Osteocyte (in vitro differentiated cells): ENCODE measurements at regions not wholly inside any gene's neighbourhood (a gene's known extent, or its start where the extent isn't known, plus 50 kb on each side); places are given as distances from the start of the nearest gene placed in this dataset.
"Not testable (repeated sequence)": the region's sequence is repeated elsewhere in the genome, so short reads cannot be mapped to it uniquely, and the experiment has no call there.

Experiments used
- DNase-seq: peaks from one replicate; pipeline ENCODE4 v3.0.0; 2021; ENCODE audit warnings: mixed read lengths; ENCODE audit not compliant: unreplicated experiment; ENCODE audit errors: extremely low spot score
- H3K27ac Mint-ChIP-seq: one replicate; pipeline ENCODE4 v1.8.0; 2021; ENCODE audit warnings: mild to moderate bottlenecking, mixed read lengths; ENCODE audit not compliant: unreplicated experiment
- H3K27me3 Mint-ChIP-seq: one replicate; pipeline ENCODE4 v1.8.0; 2021; ENCODE audit warnings: mixed read lengths; ENCODE audit not compliant: unreplicated experiment
- H3K36me3 Mint-ChIP-seq: one replicate; pipeline ENCODE4 v1.8.0; 2021; ENCODE audit warnings: mixed read lengths; ENCODE audit not compliant: unreplicated experiment
- H3K4me1 Mint-ChIP-seq: one replicate; pipeline ENCODE4 v1.8.0; 2021; ENCODE audit warnings: mixed read lengths; ENCODE audit not compliant: unreplicated experiment
- H3K4me3 Mint-ChIP-seq: one replicate; pipeline ENCODE4 v1.8.0; 2021; ENCODE audit warnings: mild to moderate bottlenecking, moderate library complexity, mixed read lengths; ENCODE audit not compliant: unreplicated experiment
- H3K9me3 Mint-ChIP-seq: one replicate; pipeline ENCODE4 v1.8.0; 2021; ENCODE audit warnings: mixed read lengths; ENCODE audit not compliant: unreplicated experiment
- CTCF ChIP-seq: fragments of 200-600 bp; sonication (generic); IDR thresholded peaks from 2 replicates; pipeline ENCODE4 v1.5.0; 2021; ENCODE audit warnings: antibody characterized with exemption, mild to moderate bottlenecking, moderate library complexity

DNA sequence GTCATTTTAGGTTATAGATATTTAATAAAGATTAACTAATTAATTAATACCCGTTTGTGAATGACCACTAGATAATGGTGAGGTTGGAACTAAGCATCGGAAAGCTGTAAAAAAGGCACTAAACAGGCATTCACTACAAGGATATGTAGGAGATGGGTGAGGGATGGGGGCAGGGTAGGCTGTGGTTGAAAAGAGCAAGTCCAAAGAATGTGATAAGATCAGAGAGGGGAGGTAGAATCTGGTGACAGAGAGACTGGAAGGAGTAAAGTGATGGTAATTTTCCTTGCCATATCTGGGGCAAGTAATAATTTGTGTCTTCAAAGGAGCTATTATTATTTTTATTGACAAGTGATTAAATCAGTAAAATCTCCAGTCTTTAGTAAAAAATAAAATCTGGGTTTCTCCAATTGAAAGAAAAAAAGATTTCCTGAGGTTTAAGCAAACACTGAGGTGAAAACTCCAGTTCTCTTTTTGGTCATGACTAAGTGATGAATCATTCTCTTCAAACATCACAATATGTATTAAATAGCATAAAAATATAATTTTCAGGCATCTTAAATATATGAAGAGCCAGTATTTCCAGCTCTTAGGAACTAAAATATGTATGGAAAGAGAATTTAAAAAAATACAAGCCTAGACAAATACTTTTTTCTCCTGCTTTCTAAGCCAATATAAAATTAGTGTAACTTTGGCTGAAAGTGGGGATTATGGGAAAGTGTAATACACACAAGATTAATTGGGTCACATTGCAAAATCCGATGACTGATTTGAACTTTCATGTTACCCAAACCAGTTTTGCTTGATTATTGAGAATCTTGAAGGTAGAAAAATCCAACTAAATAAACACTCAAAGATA, 259.1 kb upstream of the RBMS1 start:
- H3K27ac Mint-ChIP-seq, result peak overlapping the region; percentile 71
- TF ChIP-seq CTCF, result no peak
- peaks cover 5% of the 10 kb centered on the region for H3K9me3 Mint-ChIP-seq
- no peak for DNase-seq
- H3K4me1 Mint-ChIP-seq, result peaks cover 40% of the 10 kb centered on the region
- H3K27me3 Mint-ChIP-seq, result no peaks in the 10 kb centered on the region
- H3K4me3 Mint-ChIP-seq, result no peak overlapping the region
- peaks cover 9% of the 10 kb centered on the region for H3K36me3 Mint-ChIP-seq

- TF ChIP-seq CTCF, result no peak
- peaks cover 5% of the 10 kb centered on the region for H3K9me3 Mint-ChIP-seq
- peaks cover 34% of the 10 kb centered on the region for H3K4me1 Mint-ChIP-seq
- no peak overlapping the region for H3K4me3 Mint-ChIP-seq
- peak overlapping the region; percentile 71 for H3K27ac Mint-ChIP-seq
- no peak for DNase-seq
- H3K36me3 Mint-ChIP-seq, result peaks cover 9% of the 10 kb centered on the region
- H3K27me3 Mint-ChIP-seq, result no peaks in the 10 kb centered on the region
Measured at GRCh38 chr2:160753331-160753654, 259.7 kb upstream of the RBMS1 start.

DNA sequence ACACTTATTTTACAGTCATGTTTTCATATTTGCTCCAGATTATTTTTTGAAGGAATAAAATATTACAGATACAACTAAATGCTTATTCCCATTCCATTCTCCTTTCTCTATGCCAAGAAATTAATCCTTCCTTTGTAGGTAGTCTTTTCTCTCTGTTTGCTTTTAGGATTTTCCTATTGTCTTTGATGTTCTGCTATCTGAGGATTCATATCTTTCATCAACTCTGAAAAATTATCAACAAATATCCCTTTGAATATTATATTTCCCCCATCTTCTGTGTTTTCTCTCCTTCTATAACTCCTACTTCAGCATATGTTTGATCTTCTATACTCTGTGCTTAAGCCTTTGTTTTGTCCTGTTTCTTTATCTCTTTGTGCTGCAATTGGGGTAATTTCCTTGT, 260.4 kb upstream of the RBMS1 start:
- peaks cover 9% of the 10 kb centered on the region for H3K36me3 Mint-ChIP-seq
- H3K27ac Mint-ChIP-seq, result peak overlapping the region; percentile 32
- H3K4me1 Mint-ChIP-seq, result peaks cover 31% of the 10 kb centered on the region

GRCh38 chr2:160756481-160756880, 262.9 kb upstream of the RBMS1 start:
- TF ChIP-seq CTCF, result no peak
- H3K4me3 Mint-ChIP-seq, result no peak overlapping the region
- no peaks in the 10 kb centered on the region for H3K27me3 Mint-ChIP-seq
- DNase-seq, result no peak
- peaks cover 9% of the 10 kb centered on the region for H3K36me3 Mint-ChIP-seq
- peaks cover 19% of the 10 kb centered on the region for H3K4me1 Mint-ChIP-seq
- no peak overlapping the region for H3K27ac Mint-ChIP-seq
- H3K9me3 Mint-ChIP-seq, result peaks cover 5% of the 10 kb centered on the region

More for the DNA sequence above, 260.4 kb upstream of the RBMS1 start:
- Mint-ChIP-seq H3K4me3 (no peak overlapping the region), H3K9me3 (peaks cover 5% of the 10 kb centered on the region), H3K27me3 (no peaks in the 10 kb centered on the region)
- DNase-seq, result no peak
- TF ChIP-seq CTCF, result no peak

GRCh38 chr2:160762493-160763128, 269.0 kb upstream of the RBMS1 start:
- H3K4me1 Mint-ChIP-seq, DNase-seq, H3K27ac Mint-ChIP-seq, H3K27me3 Mint-ChIP-seq, H3K9me3 Mint-ChIP-seq, H3K36me3 Mint-ChIP-seq, H3K4me3 Mint-ChIP-seq: not testable (repeated sequence)
